Glutamatergic neuron (in vitro differentiated cells): ENCODE measurements at regions not wholly inside any gene's neighbourhood (a gene's known extent, or its start where the extent isn't known, plus 50 kb on each side); places are given as distances from the start of the nearest gene placed in this dataset.

Source experiments
- DNase-seq: peaks from one replicate; pipeline ENCODE4 v3.0.0; 2022
- H3K27ac Mint-ChIP-seq: one replicate; pipeline ENCODE4 v1.8.0; 2020; ENCODE audit warnings: mild to moderate bottlenecking, mixed read lengths, inconsistent platforms; ENCODE audit not compliant: unreplicated experiment
- H3K27me3 Mint-ChIP-seq: one replicate; pipeline ENCODE4 v1.8.0; 2020; ENCODE audit warnings: mild to moderate bottlenecking, moderate library complexity, mixed read lengths, inconsistent platforms; ENCODE audit not compliant: unreplicated experiment
- H3K36me3 Mint-ChIP-seq: one replicate; pipeline ENCODE4 v1.8.0; 2020; ENCODE audit warnings: mild to moderate bottlenecking, mixed read lengths, inconsistent platforms; ENCODE audit not compliant: unreplicated experiment
- H3K4me1 Mint-ChIP-seq: one replicate; pipeline ENCODE4 v1.8.0; 2020; ENCODE audit warnings: mild to moderate bottlenecking, low read depth, mixed read lengths, inconsistent platforms; ENCODE audit not compliant: unreplicated experiment
- H3K4me3 Mint-ChIP-seq: one replicate; pipeline ENCODE4 v1.8.0; 2020; ENCODE audit warnings: mild to moderate bottlenecking, mixed read lengths, inconsistent platforms; ENCODE audit not compliant: unreplicated experiment
- H3K9me3 Mint-ChIP-seq: one replicate; pipeline ENCODE4 v1.8.0; 2020; ENCODE audit warnings: mild to moderate bottlenecking, moderate library complexity, mixed read lengths, inconsistent platforms; ENCODE audit not compliant: unreplicated experiment
- CTCF ChIP-seq: fragments of 200-600 bp; sonication (generic); IDR thresholded peaks from one replicate; pipeline ENCODE4 v1.5.0; 2021; ENCODE audit not compliant: partially characterized antibody, unreplicated experiment

DNA sequence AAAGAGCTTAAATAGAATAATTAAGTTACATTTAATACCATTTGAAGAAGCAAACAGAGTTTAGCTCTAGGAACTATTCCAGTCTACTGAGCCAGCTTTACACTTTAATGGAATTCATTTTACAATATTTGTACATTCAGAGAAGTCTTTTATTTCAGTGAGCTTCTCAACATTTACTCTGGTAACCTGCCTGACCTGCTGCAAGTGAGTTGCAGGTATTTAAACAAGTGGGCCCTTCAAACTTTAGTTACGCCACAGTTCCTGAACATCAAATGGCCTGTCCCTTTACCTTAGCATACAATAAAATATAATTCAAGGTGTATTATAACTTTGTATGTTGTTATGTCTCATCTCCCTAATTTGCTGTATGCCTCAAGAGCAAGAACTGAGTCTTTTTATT, 121.6 kb upstream of the SEMA3C start:
- Mint-ChIP-seq H3K36me3 (peaks cover 10% of the 10 kb centered on the region), H3K9me3 (peaks cover 4% of the 10 kb centered on the region), H3K4me3 (no peak overlapping the region), H3K27me3 (peaks cover 6% of the 10 kb centered on the region), H3K27ac (no peak overlapping the region), H3K4me1 (peaks cover 3% of the 10 kb centered on the region)
- TF ChIP-seq CTCF, result no peak
- no peak for DNase-seq

- no peak for DNase-seq
- peak overlapping the region; percentile 83 for H3K27ac Mint-ChIP-seq
- H3K27me3 Mint-ChIP-seq, result peaks cover 3% of the 10 kb centered on the region
- peaks cover 3% of the 10 kb centered on the region for H3K9me3 Mint-ChIP-seq
- TF ChIP-seq CTCF, result no peak
- no peak overlapping the region for H3K4me3 Mint-ChIP-seq
- H3K4me1 Mint-ChIP-seq, result peaks cover 3% of the 10 kb centered on the region
- no peaks in the 10 kb centered on the region for H3K36me3 Mint-ChIP-seq
Observed at GRCh38 chr7:81036871-81037270, 118.0 kb upstream of the SEMA3C start.

DNA sequence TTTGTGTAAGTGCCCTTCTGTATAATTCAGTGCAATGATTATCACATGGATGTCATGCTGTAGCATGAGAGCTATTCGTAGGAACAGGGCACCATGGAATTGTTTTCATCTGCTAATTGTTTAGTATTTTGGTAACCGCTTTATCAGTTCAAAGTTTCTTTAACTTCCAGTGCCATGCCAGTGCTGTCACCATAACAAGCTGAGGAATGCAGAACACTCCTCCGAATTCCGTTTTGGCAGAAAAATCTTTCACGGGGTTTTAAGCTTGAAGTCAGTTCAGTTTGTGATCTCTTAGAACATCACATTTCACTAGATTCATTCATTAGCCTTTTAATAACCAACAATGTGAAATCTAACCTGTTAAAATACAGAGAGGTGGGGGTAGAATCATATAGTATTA, 117.2 kb upstream of the SEMA3C start:
- Mint-ChIP-seq H3K4me3 (no peak overlapping the region), H3K36me3 (no peaks in the 10 kb centered on the region), H3K9me3 (peaks cover 3% of the 10 kb centered on the region), H3K27me3 (peaks cover 3% of the 10 kb centered on the region), H3K27ac (no peak overlapping the region), H3K4me1 (peaks cover 3% of the 10 kb centered on the region)
- no peak for DNase-seq
- no peak for TF ChIP-seq CTCF

DNA sequence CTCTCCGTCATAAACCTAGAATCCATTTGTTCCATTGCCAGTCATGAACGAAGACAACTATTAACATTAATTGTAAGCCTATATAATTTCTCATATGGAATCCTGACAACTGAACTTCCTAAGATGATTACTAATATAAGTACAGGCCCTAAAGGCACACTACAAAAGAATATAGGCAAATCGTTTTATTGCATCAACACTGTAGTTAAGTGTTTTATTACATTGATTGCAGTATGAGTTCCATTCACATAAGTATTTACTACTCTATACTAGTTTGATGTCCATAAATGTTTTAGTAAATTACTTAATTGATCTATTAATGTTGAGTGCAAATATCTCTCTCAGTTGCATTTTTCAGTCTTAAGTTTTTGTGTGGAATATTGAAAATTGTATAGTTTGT, 113.1 kb upstream of the SEMA3C start:
- H3K4me3 Mint-ChIP-seq, result no peak overlapping the region
- no peak for DNase-seq
- no peaks in the 10 kb centered on the region for H3K36me3 Mint-ChIP-seq
- H3K9me3 Mint-ChIP-seq, result peaks cover under 1% of the 10 kb centered on the region
- no peak overlapping the region for H3K27ac Mint-ChIP-seq
- H3K27me3 Mint-ChIP-seq, result no peaks in the 10 kb centered on the region
- no peak for TF ChIP-seq CTCF
- peaks cover 9% of the 10 kb centered on the region for H3K4me1 Mint-ChIP-seq

- no peak for DNase-seq
- Mint-ChIP-seq H3K27ac (no peak overlapping the region), H3K27me3 (no peaks in the 10 kb centered on the region), H3K4me3 (no peak overlapping the region), H3K9me3 (no peaks in the 10 kb centered on the region), H3K36me3 (no peaks in the 10 kb centered on the region), H3K4me1 (peaks cover 9% of the 10 kb centered on the region)
- no peak for TF ChIP-seq CTCF
Observed at GRCh38 chr7:81031243-81031642, 112.4 kb upstream of the SEMA3C start.
